HG03442 (cell line): ENCODE measurements at regions not wholly inside any gene's neighbourhood (a gene's known extent, or its start where the extent isn't known, plus 50 kb on each side); places are given as distances from the start of the nearest gene placed in this dataset.
"Not testable (repeated sequence)": the region's sequence is repeated elsewhere in the genome, so short reads cannot be mapped to it uniquely, and the experiment has no call there.

Experiments
- ATAC-seq: cut with Tn5 transposase; IDR thresholded peaks from one replicate; pipeline ENCODE4 v1.9.1; 2021; ENCODE audit warnings: mild to moderate bottlenecking, moderate library complexity; ENCODE audit not compliant: unreplicated experiment

DNA sequence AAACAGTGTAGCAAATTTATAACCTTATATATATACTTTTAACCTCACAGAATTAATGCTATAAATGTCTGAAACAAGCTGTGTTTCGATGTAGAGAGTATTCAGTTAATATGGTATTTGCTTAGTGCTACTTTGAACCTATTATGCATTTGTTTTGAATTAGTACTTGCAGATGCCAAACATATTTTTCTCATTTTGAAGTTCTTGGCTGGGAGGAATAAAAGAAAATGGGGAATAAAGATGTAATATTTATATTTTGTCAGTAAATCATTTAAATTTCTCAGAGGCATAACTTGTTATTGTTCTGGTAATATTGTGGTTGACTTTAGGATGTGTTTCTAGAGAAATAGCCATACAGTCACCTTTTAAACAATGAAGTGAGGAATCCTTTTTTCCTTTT lies 175.9 kb upstream of the IZUMO3 start:
- no peak for ATAC-seq

DNA sequence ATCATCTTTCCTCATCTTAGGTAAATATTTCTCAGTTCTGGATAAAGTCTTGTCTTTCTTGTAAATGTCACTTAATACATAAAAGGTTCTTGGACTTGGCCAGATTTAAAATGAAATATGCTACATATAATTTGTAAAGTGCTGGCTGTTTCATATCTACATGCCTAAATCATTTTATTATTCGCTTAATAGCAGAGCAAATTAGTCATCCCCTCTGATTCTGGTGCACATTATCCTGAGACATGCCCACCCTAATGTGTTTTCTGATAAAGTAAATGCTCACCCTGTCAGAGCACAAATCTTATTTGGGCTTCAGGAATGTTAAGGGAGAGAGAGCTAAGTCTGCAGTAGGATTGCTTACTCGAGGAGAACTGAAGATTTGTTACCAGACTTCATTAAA lies 166.5 kb upstream of the IZUMO3 start:
- no peak for ATAC-seq

GRCh38 chr9:24708814-24709213 lies 163.1 kb upstream of the IZUMO3 start:
- no peak for ATAC-seq

DNA sequence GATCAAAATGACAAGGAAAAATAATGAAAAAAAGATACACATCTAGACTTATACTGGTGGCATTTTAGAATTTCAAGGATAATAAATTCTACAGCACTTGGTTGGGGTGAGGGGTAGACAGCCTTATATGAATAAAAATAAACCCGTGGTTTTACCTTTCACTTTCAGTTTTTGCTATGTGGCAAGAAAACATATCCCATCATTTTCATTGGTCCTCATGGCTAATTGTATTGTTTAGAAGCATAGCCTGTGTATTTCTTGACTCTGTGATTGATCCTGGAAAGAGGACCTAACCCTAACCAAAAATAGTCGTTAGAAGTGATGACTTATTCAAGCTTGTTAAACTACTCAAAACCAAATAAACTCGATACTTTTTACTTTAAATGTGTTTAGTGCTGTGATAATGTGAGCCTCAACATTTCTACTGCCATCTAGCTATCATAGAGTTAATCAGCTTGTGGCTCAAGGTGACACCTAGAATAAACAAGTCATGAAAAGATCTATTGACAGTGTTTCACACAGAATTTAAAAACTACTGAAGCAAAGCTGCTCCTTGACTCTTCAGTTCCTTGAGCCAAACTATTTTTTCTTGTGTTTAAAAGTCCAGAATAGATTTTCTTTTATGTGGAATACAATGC lies 153.3 kb upstream of the IZUMO3 start:
- ATAC-seq: no peak

- no peak for ATAC-seq
These were observed 126.6 kb upstream of the IZUMO3 start for GRCh38 chr9:24672336-24672735.

DNA sequence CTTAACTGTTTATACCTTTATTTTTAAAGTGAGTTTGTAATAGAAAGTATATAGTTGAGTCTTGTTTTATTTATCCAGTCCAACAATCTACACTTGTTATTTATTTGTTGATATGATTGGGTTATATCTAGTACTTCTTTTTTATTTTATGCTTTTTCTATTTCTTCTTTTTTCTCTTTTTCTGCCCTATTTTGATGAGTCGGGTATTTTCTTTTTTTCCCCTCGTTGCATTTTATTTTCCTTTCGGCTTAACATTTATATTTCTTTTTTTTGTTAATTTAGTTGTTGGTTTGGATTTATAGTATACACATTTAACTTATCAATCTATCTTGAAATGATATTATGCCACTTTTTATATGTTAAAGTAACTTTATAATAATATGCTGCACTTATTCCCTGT lies 111.7 kb upstream of the IZUMO3 start:
- ATAC-seq: no peak

- no peak for ATAC-seq
These were observed 106.5 kb upstream of the IZUMO3 start for GRCh38 chr9:24652181-24652580.

DNA sequence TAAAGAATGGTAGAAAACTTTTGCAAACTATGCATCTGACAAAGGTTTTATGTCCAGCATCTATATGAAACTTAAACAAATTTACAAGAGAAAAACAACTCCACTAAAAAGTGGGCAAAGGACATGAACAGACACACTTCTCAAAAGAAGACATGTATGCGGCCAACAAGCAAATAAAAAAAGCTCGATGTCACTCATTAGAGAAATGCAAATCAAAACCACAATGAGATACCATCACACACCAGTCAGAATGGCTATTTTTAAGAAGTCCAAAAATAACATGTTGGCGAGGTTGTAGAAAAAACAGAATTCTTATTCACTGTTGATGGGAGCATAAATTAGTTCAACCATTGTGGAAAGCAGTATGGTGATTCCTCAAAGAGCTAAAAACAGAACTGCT lies 83.1 kb upstream of the IZUMO3 start:
- ATAC-seq: not testable (repeated sequence)

- no peak for ATAC-seq
These were observed 79.4 kb upstream of the IZUMO3 start for GRCh38 chr9:24625097-24625496.

GRCh38 chr9:24624481-24624880 lies 78.8 kb upstream of the IZUMO3 start:
- ATAC-seq: no peak

GRCh38 chr9:24620741-24621140 lies 75.0 kb upstream of the IZUMO3 start:
- no peak for ATAC-seq

- no peak for ATAC-seq
These were observed 71.2 kb upstream of the IZUMO3 start for GRCh38 chr9:24616863-24617262.

- no peak for ATAC-seq
These were observed 68.4 kb upstream of the IZUMO3 start for GRCh38 chr9:24614070-24614469.

GRCh38 chr9:24608599-24608998 lies 62.9 kb upstream of the IZUMO3 start:
- ATAC-seq: no peak

GRCh38 chr9:24602693-24603352 lies 57.1 kb upstream of the IZUMO3 start:
- ATAC-seq: no peak
